Activated CD4-positive, CD25-positive, alpha-beta regulatory T cell (primary cell): ENCODE measurements at regions not wholly inside any gene's neighbourhood (a gene's known extent, or its start where the extent isn't known, plus 50 kb on each side); places are given as distances from the start of the nearest gene placed in this dataset.
"Not testable (repeated sequence)": the region's sequence is repeated elsewhere in the genome, so short reads cannot be mapped to it uniquely, and the experiment has no call there.

Experiments used
- DNase-seq, 4 experiments: peaks; one replicate each; lab custom pipeline; 2025; lab: John Stamatoyannopoulos, UW

GRCh38 chr3:95775486-95776094, 1038.8 kb upstream of the EPHA6 start:
- no peak for DNase-seq

GRCh38 chr3:95781598-95781997, 1032.8 kb upstream of the EPHA6 start:
- no peak for DNase-seq

DNA sequence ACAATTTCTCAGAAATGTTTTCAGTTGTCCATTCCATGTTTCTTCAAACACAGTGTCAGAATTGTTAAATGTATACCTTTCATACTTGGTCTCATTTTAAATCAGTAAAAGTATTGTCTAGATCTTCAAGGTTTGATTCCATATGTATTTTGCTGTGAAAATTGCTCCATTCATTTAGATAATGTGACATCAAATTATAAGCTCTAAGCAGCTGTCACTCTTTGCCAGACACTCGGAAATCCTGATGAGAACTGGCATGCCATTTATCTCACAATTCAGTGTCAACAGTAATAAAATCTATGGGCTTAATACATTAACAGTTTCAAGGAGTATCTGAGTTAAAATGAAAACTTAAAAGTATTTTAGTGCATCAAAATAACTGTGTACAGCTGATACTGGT, 1025.3 kb upstream of the EPHA6 start:
- DNase-seq = no peak

- DNase-seq = no peak
Measured at GRCh38 chr3:95797081-95797480, 1017.3 kb upstream of the EPHA6 start.

DNA sequence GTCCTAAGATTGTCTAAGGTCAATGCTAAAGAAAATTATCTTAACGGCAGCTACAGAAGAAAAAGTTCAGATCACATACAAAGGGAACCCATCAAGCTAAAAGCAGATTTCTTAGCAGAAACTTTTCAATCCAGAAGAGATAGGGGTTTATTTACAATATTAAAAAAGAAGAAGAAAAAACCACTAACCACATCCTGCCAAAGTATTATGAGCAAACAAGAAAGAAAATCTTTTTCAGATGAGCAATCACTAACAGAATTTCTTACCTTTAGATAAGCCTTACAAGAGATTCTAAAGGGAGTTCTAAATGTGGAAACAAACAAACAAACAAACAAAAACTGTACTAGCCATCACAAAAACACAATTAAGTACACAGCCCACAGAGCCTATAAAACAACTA, 1015.8 kb upstream of the EPHA6 start:
- DNase-seq = no peak

DNA sequence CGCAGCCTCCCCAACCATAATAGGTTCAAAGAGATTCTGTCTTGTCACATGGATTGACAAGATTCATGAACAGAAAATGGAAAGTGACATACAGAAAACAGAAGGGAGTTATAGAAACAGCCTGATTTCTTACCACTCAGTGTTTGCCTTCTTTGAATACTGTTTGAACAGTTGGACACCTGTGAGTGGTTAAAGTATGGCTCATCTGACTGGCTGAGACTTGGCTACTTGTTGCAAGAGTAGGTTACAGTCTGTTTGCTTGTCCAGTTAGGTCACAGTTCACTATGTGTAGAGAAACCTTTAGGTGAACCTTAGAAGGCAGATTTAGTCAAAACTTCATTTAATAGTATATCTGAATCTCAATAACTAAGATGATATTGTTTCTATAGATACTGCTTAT, 1003.9 kb upstream of the EPHA6 start:
- DNase-seq = no peak

- no peak for DNase-seq
Measured at GRCh38 chr3:95813244-95813643, 1001.1 kb upstream of the EPHA6 start.

DNA sequence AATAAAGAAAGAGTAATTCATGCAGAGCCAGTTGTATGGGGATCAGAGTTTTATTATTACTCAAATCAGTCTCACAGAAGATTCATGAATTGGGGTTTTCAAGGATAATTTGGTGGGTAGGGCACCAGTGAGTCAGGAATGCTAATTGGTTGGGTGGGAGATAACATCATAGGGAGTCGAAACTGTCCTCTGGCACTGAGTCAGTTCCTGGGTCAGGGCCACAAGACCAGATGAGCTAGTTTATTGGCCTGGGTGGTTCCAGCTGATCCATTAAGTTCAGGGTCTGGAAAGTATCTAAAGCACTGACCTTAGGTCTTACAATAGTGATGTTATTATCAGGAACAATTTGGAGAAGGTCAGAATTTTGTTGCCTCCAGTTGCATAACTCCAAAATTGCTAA, 998.6 kb upstream of the EPHA6 start:
- no peak for DNase-seq

- no peak for DNase-seq
Measured at GRCh38 chr3:95826419-95826818, 988.0 kb upstream of the EPHA6 start.

DNA sequence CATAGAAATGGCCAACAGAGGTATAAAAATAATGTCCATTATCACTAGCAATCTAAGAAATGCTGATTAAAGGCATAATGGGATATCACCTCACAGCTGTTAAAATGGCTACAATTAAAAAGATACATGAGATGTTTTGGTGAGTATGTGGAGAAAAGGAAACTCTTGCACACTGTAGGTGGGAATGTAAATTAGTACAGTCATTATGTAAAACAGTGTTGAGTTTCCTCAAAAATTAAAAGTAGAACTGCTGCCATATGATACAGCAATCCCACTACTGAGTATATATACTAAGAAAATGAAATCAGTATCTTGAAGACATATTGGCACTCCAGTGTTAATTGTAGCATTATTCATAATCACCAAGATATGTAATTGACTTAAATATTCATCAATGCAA, 982.2 kb upstream of the EPHA6 start:
- no peak for DNase-seq

GRCh38 chr3:95860628-95861027, 953.8 kb upstream of the EPHA6 start:
- not testable (repeated sequence) for DNase-seq

DNA sequence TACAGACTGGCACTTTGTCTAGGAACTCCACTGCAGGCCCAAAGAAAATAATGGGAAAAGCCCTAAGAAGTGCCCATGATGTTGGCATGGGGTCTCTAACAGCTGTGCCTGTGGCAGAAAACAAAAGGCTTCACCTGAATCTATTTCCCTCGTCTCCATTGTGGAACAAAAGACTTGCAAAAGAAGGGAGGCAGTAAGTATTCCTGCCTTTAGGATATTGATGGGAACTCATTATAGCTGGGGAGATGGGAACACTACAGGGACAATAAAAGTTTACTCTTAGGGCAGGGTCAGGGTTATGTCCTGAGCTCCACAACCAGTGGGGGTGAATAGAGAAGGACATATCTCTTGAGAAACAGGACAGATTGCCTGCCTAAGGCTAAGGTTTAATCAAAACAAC, 930.6 kb upstream of the EPHA6 start:
- no peak for DNase-seq

DNA sequence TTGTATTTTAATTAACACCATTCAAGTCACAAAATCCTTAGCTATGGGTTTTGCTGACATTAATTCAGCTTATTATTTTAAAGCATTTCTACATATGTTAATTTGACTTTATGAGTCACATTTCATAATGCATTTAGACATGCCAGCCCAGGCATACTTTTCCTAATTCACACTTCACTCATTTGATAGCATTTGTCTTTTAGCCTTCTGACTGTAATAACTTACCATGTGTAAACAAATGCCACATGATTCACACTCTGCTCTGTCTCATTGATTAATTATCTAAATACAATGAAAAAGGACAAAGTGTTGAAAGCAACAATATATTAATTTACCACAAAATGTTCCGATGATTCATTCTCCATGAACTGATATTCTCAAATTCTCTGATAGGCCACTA, 927.8 kb upstream of the EPHA6 start:
- DNase-seq = no peak

GRCh38 chr3:95887114-95887513, 927.3 kb upstream of the EPHA6 start:
- DNase-seq = no peak

DNA sequence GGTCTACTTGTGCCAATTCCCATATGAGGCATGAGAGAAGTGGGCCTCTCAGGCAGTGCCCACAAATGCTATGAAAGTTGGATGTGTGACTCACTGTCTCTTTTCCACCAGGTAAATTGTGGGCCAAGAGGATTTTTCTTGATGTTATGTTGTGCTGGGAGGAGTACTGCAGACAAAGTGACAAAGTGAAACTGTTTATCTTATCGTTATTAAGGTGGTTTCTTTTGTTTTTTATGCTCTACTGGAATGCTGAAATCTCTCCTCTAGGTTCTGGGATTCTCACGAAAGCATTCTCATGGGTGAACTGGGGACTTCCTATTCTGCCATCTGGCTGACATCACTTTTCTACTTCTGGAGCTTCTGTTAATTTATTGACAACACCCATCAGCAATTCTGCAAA, 919.6 kb upstream of the EPHA6 start:
- DNase-seq = no peak

DNA sequence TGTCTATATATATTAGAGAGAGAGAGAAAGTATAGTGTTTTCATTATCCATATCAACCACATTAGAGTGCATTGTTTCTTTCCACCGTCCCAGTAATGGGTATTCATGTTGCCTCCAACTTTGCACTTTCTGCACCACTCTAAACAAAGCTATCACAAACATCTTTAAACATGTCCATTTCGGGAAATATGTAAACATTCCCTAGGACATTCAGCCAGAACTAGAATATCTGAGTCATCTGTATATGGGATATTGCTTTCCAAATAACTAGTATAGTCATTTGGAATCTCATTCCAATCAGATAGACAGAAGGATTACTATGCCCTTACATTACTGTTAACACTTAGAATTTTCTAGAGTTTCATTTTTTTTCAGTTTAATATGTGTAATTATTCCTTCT, 914.9 kb upstream of the EPHA6 start:
- DNase-seq = no peak

DNA sequence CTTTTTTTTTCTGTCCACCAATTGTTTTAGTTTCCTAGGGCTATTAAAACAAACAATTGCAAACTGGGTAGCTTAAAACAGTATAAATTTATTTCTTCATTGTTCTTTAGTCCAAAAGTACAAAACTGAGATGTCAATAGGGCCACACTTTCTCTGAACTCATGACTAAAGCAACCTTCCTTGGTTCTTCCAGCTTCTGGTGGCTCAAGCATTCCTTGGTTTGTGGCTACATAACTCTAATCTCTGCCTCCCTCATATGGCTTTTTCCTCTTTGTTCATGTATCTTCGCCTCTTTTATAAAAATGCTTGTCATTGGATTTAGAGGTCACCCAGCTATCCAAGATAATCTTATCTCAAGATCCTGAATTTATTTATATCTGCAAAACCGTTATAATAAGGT, 914.5 kb upstream of the EPHA6 start:
- no peak for DNase-seq

DNA sequence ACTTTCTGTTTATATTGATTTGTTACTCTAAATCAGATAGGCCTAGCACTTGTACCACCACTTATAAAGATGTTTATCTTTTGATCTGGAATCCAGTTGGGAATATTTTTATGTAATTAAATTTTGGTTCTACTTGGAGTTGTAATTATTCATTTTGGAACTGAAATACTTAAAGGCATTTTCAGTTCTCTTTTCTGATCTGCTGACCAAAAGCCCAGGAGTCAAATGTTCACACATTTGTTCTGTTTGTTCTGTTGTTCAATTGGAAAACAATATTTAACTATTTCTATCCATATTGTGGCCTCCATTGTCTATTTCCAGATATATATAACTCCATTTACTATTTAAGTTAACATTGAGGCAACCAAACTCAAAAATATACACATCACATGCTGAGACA, 912.4 kb upstream of the EPHA6 start:
- no peak for DNase-seq

DNA sequence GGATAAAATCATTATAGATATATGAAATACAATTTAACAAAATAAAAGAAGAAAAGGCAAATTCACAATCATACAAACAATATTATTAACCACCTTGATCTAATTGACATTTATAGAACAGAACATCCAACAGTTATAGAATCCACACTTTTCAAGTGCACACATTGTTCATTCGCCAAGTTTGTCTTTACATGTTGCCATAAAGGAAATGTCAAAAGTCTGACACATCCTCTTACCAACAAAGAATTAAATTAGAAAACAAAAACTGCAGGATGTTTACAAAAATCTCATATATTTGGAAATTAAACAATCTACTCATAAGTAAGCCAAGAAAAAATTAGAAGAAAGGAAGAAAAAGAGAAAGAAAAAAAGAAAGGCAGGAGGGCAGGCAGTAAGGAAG, 909.2 kb upstream of the EPHA6 start:
- no peak for DNase-seq

DNA sequence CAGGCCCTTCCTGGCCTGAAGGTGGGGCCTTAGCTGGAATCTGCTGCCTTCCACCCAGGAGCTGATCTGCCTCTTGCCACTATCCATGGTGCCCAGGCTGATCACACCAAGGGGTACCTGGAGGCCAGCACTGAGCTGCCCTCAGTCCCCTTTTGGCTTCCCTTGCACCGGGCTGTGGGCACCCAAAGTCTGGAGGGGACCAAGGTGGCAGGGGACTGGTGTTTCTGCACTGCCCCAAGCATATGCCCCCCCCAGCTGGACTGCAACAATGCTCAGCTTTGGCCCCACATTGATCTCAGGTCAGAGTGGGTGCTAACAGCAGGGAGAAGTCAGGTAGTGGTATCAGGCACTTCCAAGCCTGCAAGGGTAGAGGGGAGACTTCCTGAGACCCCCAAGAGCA, 902.6 kb upstream of the EPHA6 start:
- no peak for DNase-seq

DNA sequence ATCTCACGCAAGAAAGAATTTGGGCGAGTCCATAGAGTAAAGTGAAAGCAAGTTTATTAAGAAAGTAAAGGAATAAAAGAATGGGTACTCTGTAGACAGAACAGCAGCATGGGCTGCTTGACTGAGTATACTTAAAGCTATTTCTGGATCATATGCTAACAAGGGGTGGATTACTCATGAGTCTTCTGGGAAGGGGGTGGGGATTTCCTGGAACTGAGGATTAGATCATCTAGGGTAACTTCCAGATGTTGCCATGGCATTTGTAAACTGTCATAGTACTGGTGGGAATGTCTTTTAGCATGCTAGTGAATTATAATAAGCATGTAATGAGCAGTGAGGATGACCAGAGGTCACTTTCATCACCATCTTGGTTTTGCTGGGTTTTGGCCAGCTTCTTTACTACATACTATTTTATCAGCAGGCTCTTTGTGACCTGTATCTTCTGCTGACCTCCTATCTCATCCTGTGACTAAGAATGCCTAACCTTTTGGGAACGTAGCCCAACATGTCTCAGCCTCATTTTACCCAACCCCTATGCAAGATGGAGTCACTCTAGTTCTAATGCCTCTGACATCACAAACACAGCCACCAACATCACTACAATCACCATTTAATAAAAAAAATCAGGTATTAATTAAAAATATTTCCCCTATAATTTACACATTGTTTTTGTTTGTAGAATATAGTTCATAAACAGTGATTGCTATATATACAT, 890.7 kb upstream of the EPHA6 start:
- DNase-seq = no peak

- DNase-seq = no peak
Measured at GRCh38 chr3:95926904-95927501, 887.4 kb upstream of the EPHA6 start.

DNA sequence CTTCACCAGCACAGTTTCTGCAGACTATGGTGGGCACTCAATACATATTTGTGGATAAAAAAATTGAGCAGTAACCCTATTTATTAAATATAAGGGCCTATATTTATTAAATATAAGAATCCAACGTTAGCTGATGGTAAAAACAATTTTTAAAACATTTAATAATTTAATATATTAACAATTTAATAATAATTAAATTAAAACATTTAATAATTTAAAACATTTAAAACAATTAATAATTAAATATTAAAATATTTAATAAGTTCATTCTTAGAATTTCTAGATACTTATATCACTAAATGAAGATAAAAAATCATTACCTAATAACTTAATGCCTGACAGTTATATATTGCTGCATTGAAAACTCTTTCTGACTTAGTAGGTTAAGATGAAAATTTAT, 880.2 kb upstream of the EPHA6 start:
- DNase-seq = no peak
